Adipocyte (in vitro differentiated cells): ENCODE measurements at regions not wholly inside any gene's neighbourhood (a gene's known extent, or its start where the extent isn't known, plus 50 kb on each side); places are given as distances from the start of the nearest gene placed in this dataset.
"Not testable (repeated sequence)": the region's sequence is repeated elsewhere in the genome, so short reads cannot be mapped to it uniquely, and the experiment has no call there.

Experiments
- DNase-seq: peaks from one replicate; pipeline ENCODE4 v3.0.0-alpha.2; 2015; ENCODE audit warnings: low read depth
- H3K27me3 ChIP-seq: replicated peaks from 2 replicates; pipeline ENCODE4 v1.7.0; 2013; ENCODE audit warnings: mild to moderate bottlenecking, low read length, moderate library complexity; ENCODE audit not compliant: control insufficient read depth, insufficient read depth
- H3K36me3 ChIP-seq: 2 replicates; pipeline ENCODE4 v1.7.0; 2013; ENCODE audit warnings: low read length, mild to moderate bottlenecking, moderate library complexity; ENCODE audit not compliant: control insufficient read depth, insufficient read depth, severe bottlenecking
- H3K4me1 ChIP-seq: 2 replicates; pipeline ENCODE4 v1.7.0; 2013; ENCODE audit warnings: mild to moderate bottlenecking, low read length, moderate library complexity; ENCODE audit not compliant: control insufficient read depth, insufficient read depth
- H3K4me3 ChIP-seq: 2 replicates; pipeline ENCODE4 v1.7.0; 2013; ENCODE audit warnings: mild to moderate bottlenecking, low read length, moderate library complexity
- H3K9ac ChIP-seq: 2 replicates; pipeline ENCODE4 v1.7.0; 2013; ENCODE audit warnings: mild to moderate bottlenecking, low read length, moderate library complexity
- H3K9me3 ChIP-seq: 2 replicates; pipeline ENCODE4 v1.7.0; 2013; ENCODE audit warnings: mild to moderate bottlenecking, low read length, moderate library complexity; ENCODE audit not compliant: control insufficient read depth

GRCh38 chr12:105667973-105668743, 337.7 kb downstream of the C12orf75 start:
- H3K4me3 ChIP-seq = no peak overlapping the region
- H3K9ac ChIP-seq = no peak overlapping the region
- peaks cover 10% of the 10 kb centered on the region for H3K4me1 ChIP-seq
- no peaks in the 10 kb centered on the region for H3K36me3 ChIP-seq
- no peaks in the 10 kb centered on the region for H3K9me3 ChIP-seq
- DNase-seq = no peak
- no peaks in the 10 kb centered on the region for H3K27me3 ChIP-seq

- Histone ChIP-seq H3K4me3 (no peak overlapping the region), H3K9ac (no peak overlapping the region), H3K4me1 (peaks cover 10% of the 10 kb centered on the region), H3K9me3 (no peaks in the 10 kb centered on the region), H3K36me3 (no peaks in the 10 kb centered on the region), H3K27me3 (no peaks in the 10 kb centered on the region)
- DNase-seq = peak; percentile 15
These were observed 340.2 kb downstream of the C12orf75 start for GRCh38 chr12:105670672-105671071.

GRCh38 chr12:105671720-105672119, 341.2 kb downstream of the C12orf75 start:
- no peaks in the 10 kb centered on the region for H3K27me3 ChIP-seq
- peaks cover 10% of the 10 kb centered on the region for H3K4me1 ChIP-seq
- H3K36me3 ChIP-seq = no peaks in the 10 kb centered on the region
- H3K9ac ChIP-seq = no peak overlapping the region
- no peaks in the 10 kb centered on the region for H3K9me3 ChIP-seq
- peak; percentile 44 for DNase-seq
- H3K4me3 ChIP-seq = no peak overlapping the region

- DNase-seq = no peak
- Histone ChIP-seq H3K27me3 (no peaks in the 10 kb centered on the region), H3K9me3 (no peaks in the 10 kb centered on the region), H3K9ac (no peak overlapping the region), H3K4me1 (peaks cover 10% of the 10 kb centered on the region), H3K4me3 (no peak overlapping the region), H3K36me3 (no peaks in the 10 kb centered on the region)
These were observed 341.9 kb downstream of the C12orf75 start for GRCh38 chr12:105672121-105672975.

- Histone ChIP-seq H3K36me3 (no peaks in the 10 kb centered on the region), H3K4me3 (no peak overlapping the region), H3K27me3 (no peaks in the 10 kb centered on the region), H3K9me3 (no peaks in the 10 kb centered on the region), H3K9ac (no peak overlapping the region), H3K4me1 (peaks cover 10% of the 10 kb centered on the region)
- DNase-seq = no peak
These were observed 344.6 kb downstream of the C12orf75 start for GRCh38 chr12:105674871-105675699.

GRCh38 chr12:105676694-105677093, 346.2 kb downstream of the C12orf75 start:
- H3K9me3 ChIP-seq = peaks cover 3% of the 10 kb centered on the region
- no peak for DNase-seq
- no peaks in the 10 kb centered on the region for H3K27me3 ChIP-seq
- no peaks in the 10 kb centered on the region for H3K36me3 ChIP-seq
- H3K4me1 ChIP-seq = peaks cover 10% of the 10 kb centered on the region
- no peak overlapping the region for H3K4me3 ChIP-seq
- no peak overlapping the region for H3K9ac ChIP-seq

- H3K9me3 ChIP-seq = peaks cover 3% of the 10 kb centered on the region
- H3K9ac ChIP-seq = no peak overlapping the region
- no peaks in the 10 kb centered on the region for H3K36me3 ChIP-seq
- H3K4me1 ChIP-seq = peaks cover 4% of the 10 kb centered on the region
- H3K27me3 ChIP-seq = no peaks in the 10 kb centered on the region
- H3K4me3 ChIP-seq = no peak overlapping the region
- DNase-seq = no peak
These were observed 347.2 kb downstream of the C12orf75 start for GRCh38 chr12:105677672-105678071.

GRCh38 chr12:105679982-105680381, 349.5 kb downstream of the C12orf75 start:
- no peaks in the 10 kb centered on the region for H3K4me1 ChIP-seq
- DNase-seq = no peak
- no peaks in the 10 kb centered on the region for H3K36me3 ChIP-seq
- H3K9me3 ChIP-seq = peaks cover 3% of the 10 kb centered on the region
- no peak overlapping the region for H3K4me3 ChIP-seq
- no peaks in the 10 kb centered on the region for H3K27me3 ChIP-seq
- H3K9ac ChIP-seq = no peak overlapping the region

- Histone ChIP-seq H3K4me1 (no peaks in the 10 kb centered on the region), H3K4me3 (no peak overlapping the region), H3K9me3 (peaks cover 3% of the 10 kb centered on the region), H3K36me3 (no peaks in the 10 kb centered on the region), H3K27me3 (no peaks in the 10 kb centered on the region), H3K9ac (no peak overlapping the region)
- DNase-seq = no peak
These were observed 350.9 kb downstream of the C12orf75 start for GRCh38 chr12:105681341-105681740.

GRCh38 chr12:105682821-105683220, 352.3 kb downstream of the C12orf75 start:
- H3K36me3 ChIP-seq, H3K9ac ChIP-seq, H3K4me3 ChIP-seq, H3K9me3 ChIP-seq, H3K4me1 ChIP-seq, H3K27me3 ChIP-seq, DNase-seq: not testable (repeated sequence)

- H3K9me3 ChIP-seq, H3K4me1 ChIP-seq, H3K9ac ChIP-seq, H3K27me3 ChIP-seq, H3K36me3 ChIP-seq, H3K4me3 ChIP-seq, DNase-seq: not testable (repeated sequence)
These were observed 353.3 kb downstream of the C12orf75 start for GRCh38 chr12:105683836-105684235.
